ENCODE measurements at regions not wholly inside any gene's neighbourhood (a gene's known extent, or its start where the extent isn't known, plus 50 kb on each side); places are given as distances from the start of the nearest gene placed in this dataset.

- no peak for DNase-seq
Observed at GRCh38 chr10:128473396-128473795, 347.2 kb upstream of the MKI67 start.

DNA sequence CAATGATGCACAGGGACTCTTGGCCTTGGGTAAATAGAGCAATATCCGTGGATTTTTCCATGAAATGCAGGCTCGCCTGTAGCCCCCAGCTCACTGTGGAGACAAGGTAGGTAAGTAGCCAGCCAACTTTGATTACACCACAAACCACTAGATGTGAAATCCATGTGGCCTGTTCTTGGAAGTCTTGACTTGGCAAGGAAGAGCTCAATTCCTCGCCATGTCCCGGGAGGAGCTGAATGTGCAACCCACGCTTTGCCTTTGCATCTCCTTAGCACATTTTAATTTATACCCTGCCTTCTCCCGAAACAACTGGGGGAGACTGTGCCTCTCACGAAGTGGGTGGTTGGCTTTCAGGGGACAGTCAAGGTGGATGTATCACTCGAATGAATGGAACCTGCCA, 347.7 kb upstream of the MKI67 start:
- no peak for DNase-seq

GRCh38 chr10:128474571-128474970, 348.3 kb upstream of the MKI67 start:
- no peak for DNase-seq

DNA sequence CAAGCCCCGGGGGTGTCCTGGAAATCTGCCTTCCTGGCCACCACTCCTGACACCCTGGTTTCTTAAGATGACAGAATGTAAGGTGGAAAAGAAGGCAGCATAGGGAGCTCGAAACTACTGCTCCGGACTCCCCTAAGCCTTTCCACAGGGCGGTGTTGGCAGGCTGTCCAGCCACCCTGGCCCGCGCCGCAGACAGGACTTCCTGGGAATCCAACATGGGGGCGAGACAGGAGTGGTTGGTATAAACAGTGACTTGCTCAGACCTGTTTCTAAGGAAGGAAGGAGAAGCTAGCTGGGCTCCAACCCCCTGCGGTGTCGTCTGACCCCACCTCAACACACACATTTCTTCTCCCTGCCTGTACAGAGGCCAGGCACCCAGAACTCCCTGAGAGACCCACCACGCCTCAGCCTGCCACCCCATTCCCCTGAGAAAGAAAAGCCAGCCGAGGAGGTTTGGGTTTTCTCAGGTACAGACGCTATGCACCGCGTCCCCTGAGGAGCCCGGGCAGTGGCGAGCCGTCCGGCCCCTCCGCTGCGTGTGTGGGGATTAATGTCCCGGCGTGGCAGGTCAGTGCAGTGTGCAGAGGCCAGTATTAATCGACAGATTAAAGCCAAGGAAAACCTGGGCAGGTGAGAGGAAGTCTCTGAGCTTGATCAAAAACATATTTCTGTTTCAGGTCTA, 349.6 kb upstream of the MKI67 start:
- DNase-seq = no peak

DNA sequence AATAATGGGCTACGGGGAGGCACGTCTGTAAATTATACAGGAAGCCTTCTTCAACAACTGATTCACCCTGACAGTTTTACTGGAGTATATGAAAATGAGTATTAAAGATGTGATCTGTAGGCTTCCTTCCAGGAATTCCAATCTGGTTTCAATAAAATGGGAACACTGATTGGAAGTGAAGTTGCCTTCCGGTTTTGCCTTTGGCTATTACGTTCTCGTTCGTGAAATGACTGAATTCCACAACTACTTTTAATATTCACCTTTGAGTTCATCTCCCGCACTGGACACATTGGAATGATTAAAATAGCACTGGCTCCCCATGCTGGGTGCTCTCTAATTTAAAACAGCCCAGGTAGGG, 350.1 kb upstream of the MKI67 start:
- no peak for DNase-seq

GRCh38 chr10:128476845-128477244, 350.6 kb upstream of the MKI67 start:
- DNase-seq = no peak

- DNase-seq = no peak
Observed at GRCh38 chr10:128480601-128481000, 354.4 kb upstream of the MKI67 start.

- DNase-seq = no peak
Observed at GRCh38 chr10:128481152-128481840, 355.1 kb upstream of the MKI67 start.

DNA sequence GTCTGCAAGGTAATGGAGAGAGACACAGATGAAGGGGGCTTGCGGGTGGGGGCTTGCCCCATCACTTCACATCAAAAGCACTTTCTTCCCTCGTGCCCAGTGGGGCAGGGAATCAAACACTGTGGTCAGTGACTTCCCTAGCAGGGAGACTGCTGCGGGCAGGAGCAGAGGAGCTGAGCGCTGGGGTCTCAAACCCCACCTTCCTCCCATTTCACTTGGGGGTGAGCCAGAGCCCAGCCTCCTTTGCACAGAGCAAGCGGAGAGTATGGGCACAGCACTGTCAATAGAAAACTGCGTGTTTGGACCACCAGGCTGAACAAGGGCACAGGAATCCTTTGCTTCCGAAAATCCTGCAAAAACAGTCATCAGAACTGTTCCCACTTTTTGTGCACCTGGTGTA, 355.8 kb upstream of the MKI67 start:
- no peak for DNase-seq

DNA sequence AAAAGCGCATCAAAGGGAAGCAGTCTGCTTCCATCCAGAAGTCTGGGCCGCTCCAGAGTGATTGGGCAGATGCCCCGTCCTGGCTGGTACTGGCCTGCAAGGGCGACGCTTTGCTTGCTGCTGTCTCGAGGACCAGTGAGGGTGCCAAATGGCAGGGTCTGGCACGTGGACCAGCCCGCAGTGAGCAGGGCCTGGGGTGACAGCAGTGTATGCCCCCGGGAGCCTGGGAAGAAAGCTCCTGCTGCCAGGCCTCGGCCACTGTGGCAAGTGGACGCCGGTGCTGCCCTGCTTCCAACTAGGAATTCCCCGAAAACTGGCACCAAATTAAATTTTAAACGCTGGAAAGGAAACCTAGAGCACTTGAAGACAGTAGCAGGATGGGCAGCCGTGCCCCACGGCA, 357.0 kb upstream of the MKI67 start:
- no peak for DNase-seq

GRCh38 chr10:128484041-128484440, 357.8 kb upstream of the MKI67 start:
- no peak for DNase-seq

GRCh38 chr10:128485701-128486235, 359.5 kb upstream of the MKI67 start:
- DNase-seq = no peak

DNA sequence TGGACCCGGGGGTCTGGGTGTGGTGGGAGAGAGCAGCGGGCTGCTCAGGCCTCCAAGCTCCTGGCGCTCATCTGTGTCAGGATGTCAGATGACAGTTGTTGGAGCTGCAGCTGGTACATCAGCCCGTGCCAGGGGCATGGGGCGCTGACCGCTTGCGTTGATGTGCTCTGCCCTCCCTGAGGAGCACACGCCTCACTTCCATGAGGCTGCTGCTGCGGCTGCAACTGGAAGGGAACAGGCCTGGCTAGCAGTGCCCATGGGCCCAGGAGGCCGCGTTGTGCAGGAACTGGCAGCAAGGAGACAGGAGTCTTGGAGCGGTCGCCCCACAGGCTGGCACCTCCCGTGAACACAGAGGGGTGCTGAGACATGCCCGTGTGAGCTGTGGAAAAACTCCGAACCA, 361.3 kb upstream of the MKI67 start:
- no peak for DNase-seq

DNA sequence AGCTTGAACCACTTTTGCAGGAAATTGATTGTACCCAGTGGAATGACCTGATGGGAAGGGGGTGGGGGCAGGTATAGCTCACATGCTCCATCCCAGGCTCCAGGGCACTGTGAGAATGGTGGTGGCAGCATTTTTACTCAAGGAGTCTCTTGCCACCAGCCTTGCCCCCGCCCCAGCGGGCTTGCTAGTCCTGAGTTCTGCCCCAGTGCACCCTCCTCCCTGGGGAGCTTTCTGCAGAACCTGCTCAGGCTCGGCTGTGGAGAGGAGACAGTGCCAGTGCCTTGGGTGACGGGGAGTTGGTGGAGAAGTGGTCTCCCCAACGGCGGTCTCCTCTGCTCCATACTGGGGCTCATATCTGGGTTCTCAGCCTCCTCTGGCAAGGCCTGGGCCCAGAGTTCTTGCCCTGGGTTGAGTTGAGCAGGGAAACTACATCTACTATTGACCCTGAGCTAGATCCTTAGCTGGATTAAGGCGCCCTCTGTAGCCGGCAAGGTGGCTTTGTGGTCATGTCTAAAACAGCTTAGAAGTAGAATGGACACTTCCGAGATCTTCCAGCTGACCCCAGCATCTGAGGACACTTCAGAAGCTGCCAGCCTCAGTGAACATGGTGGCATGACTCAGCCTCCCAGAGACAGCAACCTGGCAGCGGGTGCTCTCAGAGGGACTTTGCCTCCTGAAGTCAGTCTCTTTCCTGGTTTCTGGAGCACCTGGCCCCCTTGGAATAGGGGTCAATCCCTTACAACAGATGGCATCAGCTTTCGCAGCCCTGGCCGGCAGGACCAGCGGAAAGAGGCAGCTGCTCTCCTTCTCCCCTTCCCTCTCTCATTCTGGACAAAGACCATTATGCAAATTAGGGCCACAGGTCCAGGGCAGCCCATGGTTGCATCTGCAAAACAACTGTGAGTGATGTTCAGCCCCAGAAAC, 363.4 kb upstream of the MKI67 start:
- no peak for DNase-seq

DNA sequence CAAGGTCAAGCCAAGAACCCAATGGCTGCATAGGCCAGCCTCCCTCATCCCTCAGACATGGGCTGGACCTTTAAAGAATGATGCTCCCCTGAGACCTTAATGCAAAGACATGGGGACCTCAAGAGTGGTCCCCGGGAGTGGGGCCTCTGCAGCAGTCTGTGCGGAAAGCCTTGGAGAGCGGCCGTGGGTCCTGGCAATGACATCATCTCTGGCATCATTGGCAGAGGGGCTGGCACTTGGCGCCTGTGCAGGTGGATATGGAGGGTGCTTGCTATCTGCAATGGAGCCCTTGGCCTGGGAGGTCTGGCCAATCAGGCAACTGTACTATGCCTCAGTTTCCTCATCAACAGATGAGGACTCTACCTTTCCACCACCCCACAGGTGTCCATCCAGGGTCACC, 365.5 kb upstream of the MKI67 start:
- no peak for DNase-seq

GRCh38 chr10:128493811-128494210, 367.6 kb upstream of the MKI67 start:
- DNase-seq = no peak

GRCh38 chr10:128494665-128495064, 368.4 kb upstream of the MKI67 start:
- DNase-seq = no peak

- DNase-seq = no peak
Observed at GRCh38 chr10:128497660-128498377, 371.6 kb upstream of the MKI67 start.

DNA sequence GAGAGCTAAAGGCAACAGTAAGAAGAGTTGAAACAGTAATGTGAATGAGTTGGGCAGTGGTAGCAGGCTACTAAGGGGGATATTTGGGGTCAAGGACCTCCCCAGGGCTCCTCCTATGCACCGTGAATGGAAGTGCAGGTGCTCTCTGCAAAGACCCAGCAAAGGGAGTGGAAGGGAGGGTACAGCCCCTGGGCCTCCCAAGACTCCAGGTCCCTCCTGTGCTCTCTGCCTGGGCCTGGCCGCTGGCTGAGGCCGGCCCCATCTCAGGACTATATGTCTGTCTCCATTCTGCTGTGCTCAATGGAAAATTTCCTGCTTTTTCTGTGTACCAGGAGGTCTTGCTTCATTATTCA, 372.1 kb upstream of the MKI67 start:
- DNase-seq = no peak

DNA sequence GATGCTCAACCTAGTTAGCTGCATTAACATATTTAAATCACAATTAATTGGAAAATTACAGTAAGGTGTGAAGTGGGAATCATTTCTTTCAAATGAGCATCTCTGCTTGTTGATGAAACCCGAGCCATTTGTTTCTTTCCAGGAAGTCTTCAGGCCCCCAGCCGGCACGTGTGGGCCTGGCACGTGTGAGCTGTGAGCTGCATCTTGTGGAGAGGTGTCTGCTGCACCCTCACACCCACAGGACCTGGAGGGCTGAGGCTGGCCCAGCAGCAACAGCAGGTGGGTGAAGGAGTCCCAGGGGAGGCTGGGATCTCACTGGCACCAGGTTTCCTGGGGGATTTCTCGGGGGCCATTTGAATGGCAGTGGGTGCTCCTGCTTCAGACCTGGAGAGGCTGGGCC, 372.5 kb upstream of the MKI67 start:
- no peak for DNase-seq

DNA sequence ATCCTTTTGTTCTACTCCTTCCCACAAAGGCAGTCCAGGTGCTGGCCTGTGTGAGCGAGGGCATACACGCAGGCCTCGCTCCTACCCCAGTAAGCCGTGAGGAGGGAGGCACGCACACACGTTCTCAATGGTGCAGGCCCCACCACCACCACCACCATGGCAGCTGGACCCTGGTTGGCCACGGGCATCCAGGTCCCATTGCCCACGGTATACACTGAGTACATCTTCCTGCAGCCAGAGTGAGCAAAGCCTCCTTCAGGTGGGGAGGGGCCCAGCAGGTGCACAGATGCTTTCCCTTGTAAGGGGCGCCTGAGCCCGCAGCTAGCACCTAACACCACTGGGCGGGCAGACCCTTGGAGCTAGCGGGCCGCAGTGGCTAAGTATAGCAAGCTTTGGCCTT, 373.3 kb upstream of the MKI67 start:
- DNase-seq = no peak

DNA sequence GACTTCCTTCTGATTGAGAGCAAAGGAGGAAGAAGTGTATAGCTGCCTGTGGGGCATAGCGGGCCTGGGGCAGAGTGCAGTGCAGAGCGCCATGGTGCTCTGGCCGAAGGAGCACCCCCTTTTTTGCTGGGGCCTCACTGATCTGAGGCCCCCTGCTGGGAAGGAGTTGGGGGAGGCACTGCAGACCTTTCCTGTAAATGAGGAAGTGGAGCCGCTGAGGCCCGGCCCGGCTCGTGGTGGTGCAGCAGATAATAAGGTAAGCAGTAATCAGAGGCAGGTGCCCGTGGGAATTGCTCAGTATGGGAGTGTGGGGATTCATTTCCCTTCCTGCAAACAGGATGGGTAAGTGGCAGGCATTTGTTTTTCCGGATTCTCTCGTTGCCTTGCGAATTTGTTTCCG, 373.7 kb upstream of the MKI67 start:
- no peak for DNase-seq

DNA sequence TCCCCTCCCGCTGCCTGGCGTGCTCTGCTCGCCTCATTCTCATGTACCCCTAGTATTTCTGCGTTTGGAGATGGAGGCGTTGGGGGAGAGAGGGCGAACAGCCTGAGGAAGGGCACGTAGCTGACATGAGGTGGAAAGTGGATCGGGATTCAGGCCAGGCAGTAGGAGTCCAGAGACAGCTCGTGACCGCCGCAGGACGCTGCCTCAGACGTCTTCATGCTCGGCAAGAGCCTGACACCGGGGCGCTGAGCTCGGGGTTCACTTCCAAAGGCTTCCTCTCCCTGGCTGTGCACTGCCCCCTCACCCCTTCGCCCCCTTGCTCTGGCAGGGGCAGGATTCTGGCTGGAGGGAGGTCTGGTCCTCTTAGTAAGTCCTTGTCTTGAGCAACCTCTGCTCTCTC, 374.4 kb upstream of the MKI67 start:
- no peak for DNase-seq
